ENCODE measurements at regions not wholly inside any gene's neighbourhood (a gene's known extent, or its start where the extent isn't known, plus 50 kb on each side); places are given as distances from the start of the nearest gene placed in this dataset.
"Not testable (repeated sequence)": the region's sequence is repeated elsewhere in the genome, so short reads cannot be mapped to it uniquely, and the experiment has no call there.

DNA sequence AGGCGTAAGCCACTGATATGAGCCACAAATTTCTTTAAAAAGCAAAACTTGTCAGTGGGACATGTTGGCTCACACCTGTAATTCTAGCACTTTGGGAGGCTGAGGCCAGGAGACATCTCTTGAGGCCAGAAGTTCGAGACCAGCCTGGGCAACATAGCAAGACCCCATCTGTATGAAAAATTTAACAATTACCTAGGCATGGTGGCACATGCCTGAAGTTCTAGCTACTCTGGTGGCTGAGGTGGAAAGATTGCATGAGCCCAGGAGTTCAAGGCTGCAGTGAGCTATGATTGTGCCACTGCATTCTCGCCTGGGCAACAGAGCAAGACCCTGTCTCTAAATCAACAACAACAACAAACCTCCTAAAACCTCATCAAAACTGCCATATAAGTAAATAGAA, 147.6 kb upstream of the BARHL2 start:
- Histone ChIP-seq H3K27me3 (ENCODE audit: insufficient read depth, low read length, poor library complexity, severe bottlenecking) (no peaks in the 10 kb centered on the region), H3K36me3 (ENCODE audit: insufficient read depth, low read length) (no peaks in the 10 kb centered on the region), H3K4me1 (ENCODE audit: insufficient read depth, low read length) (no peaks in the 10 kb centered on the region), H3K27ac (ENCODE audit: low read depth, low read length) (no peak overlapping the region), H3K4me3 (ENCODE audit: low read length) (no peak overlapping the region), H3K9me3 (ENCODE audit: low read length) (no peaks in the 10 kb centered on the region)
- H3K36me3 Mint-ChIP-seq = peaks cover 0 to 2% (median 0%) of the 10 kb centered on the region in 3 donors
- no peak for DNase-seq
- no peaks in the 10 kb centered on the region for H3K4me1 Mint-ChIP-seq
- no peak overlapping the region for H3K27ac Mint-ChIP-seq
- H3K9me3 Mint-ChIP-seq = no peaks in the 10 kb centered on the region
- no peak overlapping the region for H3K4me3 Mint-ChIP-seq
- H3K27me3 Mint-ChIP-seq = peaks cover 3 to 26% of the 10 kb centered on the region in 2 donors
- CTCF ChIA-PET = interaction anchor here (1.6 kb wide), 1 partner anchor 13 kb away, joined by 6 read pairs; no protein-coding TSS in a partner anchor
- POLR2A ChIA-PET = no interaction called here

DNA sequence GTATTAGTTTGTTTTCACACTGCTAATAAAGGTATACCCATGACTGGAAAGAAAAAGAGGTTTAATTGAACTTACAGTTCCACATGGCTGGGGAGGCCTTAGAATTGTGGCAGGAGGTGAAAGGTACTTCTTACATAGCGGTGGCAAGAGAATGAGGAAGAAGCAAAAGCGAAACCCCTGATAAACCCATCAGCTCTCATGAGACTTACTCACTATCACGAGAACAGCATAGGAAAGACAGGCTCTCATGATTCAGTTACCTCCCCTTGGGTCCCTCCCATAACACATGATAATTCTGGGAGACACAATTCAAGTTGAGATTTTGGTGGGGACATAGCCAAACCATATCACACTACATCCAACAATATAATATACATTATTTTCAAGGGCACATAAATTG, 145.7 kb upstream of the BARHL2 start:
- Histone ChIP-seq H3K4me3 (ENCODE audit: low read length) (no peak overlapping the region), H3K27me3 (ENCODE audit: insufficient read depth, low read length, poor library complexity, severe bottlenecking) (no peaks in the 10 kb centered on the region), H3K9me3 (ENCODE audit: low read length) (no peaks in the 10 kb centered on the region), H3K36me3 (ENCODE audit: insufficient read depth, low read length) (no peaks in the 10 kb centered on the region), H3K4me1 (ENCODE audit: insufficient read depth, low read length) (no peaks in the 10 kb centered on the region), H3K27ac (ENCODE audit: low read depth, low read length) (no peak overlapping the region)
- no peak for DNase-seq
- Mint-ChIP-seq H3K9me3 (no peaks in the 10 kb centered on the region), H3K27me3 (peaks cover 4 to 28% of the 10 kb centered on the region in 2 donors), H3K4me1 (no peaks in the 10 kb centered on the region), H3K4me3 (no peak overlapping the region), H3K36me3 (peaks cover 0 to 2% (median 0%) of the 10 kb centered on the region in 3 donors), H3K27ac (no peak overlapping the region)
- ChIA-PET POLR2A (no interaction called here), CTCF (no interaction called here)

DNA sequence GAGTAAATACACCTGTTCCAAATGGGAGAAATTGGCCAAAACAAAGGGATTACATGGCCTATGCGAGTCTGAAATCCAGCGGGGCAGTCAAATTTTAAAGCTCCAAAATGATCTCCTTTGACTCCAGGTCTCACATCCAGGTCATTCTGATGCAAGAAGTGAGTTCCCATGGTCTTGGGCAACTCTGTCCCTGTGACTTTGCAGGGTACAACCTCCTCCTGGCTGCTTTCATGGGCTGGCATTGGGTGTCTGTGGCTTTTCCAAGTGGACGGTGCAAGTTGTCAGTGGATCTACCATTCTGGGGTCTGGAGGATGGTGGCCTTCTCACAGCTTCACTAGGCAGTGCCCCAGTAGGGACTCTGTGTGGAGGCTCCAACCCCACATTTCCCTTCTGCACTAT, 144.3 kb upstream of the BARHL2 start:
- CTCF ChIA-PET, POLR2A ChIA-PET, H3K27ac Mint-ChIP-seq: not testable (repeated sequence)

DNA sequence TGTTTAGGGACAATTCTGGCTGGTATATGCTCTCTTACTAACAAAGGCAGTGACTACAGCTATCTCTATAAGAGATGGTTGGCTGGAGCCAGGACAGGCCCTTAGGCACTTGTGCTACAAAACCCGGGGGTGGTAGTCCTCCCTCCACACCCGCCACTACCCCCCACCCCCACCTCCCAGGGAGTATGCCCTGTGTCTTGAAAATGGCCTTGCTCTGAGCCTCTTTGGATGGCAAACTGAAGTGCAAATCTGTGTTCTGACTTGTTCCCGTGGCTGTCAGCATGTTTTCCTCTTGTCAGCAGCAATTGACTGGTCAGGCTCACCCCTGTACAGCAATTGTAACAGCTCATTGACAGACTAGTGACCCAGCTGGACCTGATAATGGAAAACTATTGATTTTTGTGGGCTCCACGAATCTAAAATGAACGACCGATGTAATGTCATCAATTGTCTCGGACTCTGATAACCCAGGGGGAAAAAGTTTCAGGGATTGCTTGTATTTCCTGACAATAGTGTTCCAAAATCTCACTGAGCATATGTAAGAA, 139.4 kb upstream of the BARHL2 start:
- POLR2A ChIA-PET = no interaction called here

More for the DNA sequence above, 144.3 kb upstream of the BARHL2 start:
- H3K4me3 Mint-ChIP-seq; H3K9me3 ChIP-seq (ENCODE audit: low read length); H3K4me1 ChIP-seq (ENCODE audit: insufficient read depth, low read length); H3K36me3 Mint-ChIP-seq; H3K27me3 ChIP-seq (ENCODE audit: insufficient read depth, low read length, poor library complexity, severe bottlenecking); H3K27ac ChIP-seq (ENCODE audit: low read depth, low read length); H3K4me1 Mint-ChIP-seq; DNase-seq; H3K9me3 Mint-ChIP-seq; H3K4me3 ChIP-seq (ENCODE audit: low read length); H3K36me3 ChIP-seq (ENCODE audit: insufficient read depth, low read length): not testable (repeated sequence)
- peaks cover 5 to 28% of the 10 kb centered on the region in 2 donors for H3K27me3 Mint-ChIP-seq

DNA sequence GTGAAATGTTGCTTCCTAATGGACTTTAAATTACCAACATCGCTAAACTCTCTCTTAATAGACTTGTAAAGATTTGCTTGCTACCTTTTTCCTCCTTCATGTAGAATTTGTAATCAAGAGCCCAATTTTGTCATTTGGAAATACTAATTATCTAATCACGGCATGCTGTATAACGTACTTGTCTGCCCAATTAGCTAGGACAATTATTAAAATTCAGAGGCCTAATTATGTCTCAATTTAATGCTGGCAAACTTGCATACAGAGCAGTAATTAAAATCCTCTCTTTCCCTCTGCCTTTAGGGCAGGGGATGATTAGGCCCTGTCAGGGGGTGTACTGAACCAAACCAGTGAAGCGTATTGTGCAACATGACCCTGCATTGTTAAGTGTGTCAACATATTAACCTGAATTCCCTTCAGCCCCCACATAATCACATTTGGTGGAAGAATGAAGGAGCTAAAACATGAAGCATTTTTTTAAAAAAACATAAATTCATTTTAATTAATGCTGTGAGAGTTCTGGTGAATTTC, 137.4 kb upstream of the BARHL2 start:
- no peak overlapping the region for H3K4me3 Mint-ChIP-seq
- Histone ChIP-seq H3K4me3 (ENCODE audit: low read length) (no peak overlapping the region), H3K9me3 (ENCODE audit: low read length) (no peaks in the 10 kb centered on the region), H3K27me3 (ENCODE audit: insufficient read depth, low read length, poor library complexity, severe bottlenecking) (peaks cover 23% of the 10 kb centered on the region), H3K27ac (ENCODE audit: low read depth, low read length) (no peak overlapping the region), H3K4me1 (ENCODE audit: insufficient read depth, low read length) (peaks cover 12% of the 10 kb centered on the region), H3K36me3 (ENCODE audit: insufficient read depth, low read length) (no peaks in the 10 kb centered on the region)
- peaks cover 30 to 49% of the 10 kb centered on the region in 2 donors for H3K27me3 Mint-ChIP-seq
- H3K9me3 Mint-ChIP-seq = no peaks in the 10 kb centered on the region
- H3K4me1 Mint-ChIP-seq = peaks cover 8 to 17% (median 11%) of the 10 kb centered on the region in 3 donors
- H3K36me3 Mint-ChIP-seq = no peaks in the 10 kb centered on the region
- POLR2A ChIA-PET = no interaction called here
- no peak for DNase-seq
- no peak overlapping the region for H3K27ac Mint-ChIP-seq
- CTCF ChIA-PET = interaction anchor here (0.9 kb wide), 1 partner anchor 11 kb away, joined by 3 read pairs; no protein-coding TSS in a partner anchor

More for the DNA sequence above, 139.4 kb upstream of the BARHL2 start:
- Mint-ChIP-seq H3K27ac (no peak overlapping the region), H3K4me3 (no peak overlapping the region), H3K4me1 (peaks cover 7 to 8% (median 8%) of the 10 kb centered on the region in 3 donors), H3K36me3 (no peaks in the 10 kb centered on the region), H3K27me3 (peaks cover 22 to 50% of the 10 kb centered on the region in 2 donors), H3K9me3 (no peaks in the 10 kb centered on the region)
- Histone ChIP-seq H3K27ac (ENCODE audit: low read depth, low read length) (no peak overlapping the region), H3K9me3 (ENCODE audit: low read length) (no peaks in the 10 kb centered on the region), H3K4me1 (ENCODE audit: insufficient read depth, low read length) (peaks cover 8% of the 10 kb centered on the region), H3K36me3 (ENCODE audit: insufficient read depth, low read length) (no peaks in the 10 kb centered on the region), H3K27me3 (ENCODE audit: insufficient read depth, low read length, poor library complexity, severe bottlenecking) (peaks cover 9% of the 10 kb centered on the region), H3K4me3 (ENCODE audit: low read length) (no peak overlapping the region)
- CTCF ChIA-PET = interaction anchor here (1.6 kb wide), 1 partner anchor 309 kb away, joined by 4 read pairs; no protein-coding TSS in a partner anchor
- DNase-seq = no peak

DNA sequence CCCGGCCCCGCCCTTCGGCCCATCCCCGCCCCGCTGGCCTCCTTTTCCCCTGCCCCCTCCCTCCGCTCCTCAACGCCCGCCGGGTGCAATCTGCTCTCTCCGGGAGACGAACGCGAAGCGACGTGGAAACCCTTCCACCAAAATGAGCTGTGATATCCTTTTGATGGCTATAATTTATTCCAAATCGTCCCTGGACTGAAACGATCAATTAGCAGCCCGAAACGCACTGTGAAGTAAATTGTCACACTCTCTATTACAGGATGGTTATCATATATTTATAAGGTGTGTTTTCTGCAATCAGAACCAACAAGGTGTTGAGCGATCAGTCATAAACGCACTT, 134.6 kb upstream of the BARHL2 start:
- H3K36me3 ChIP-seq (ENCODE audit: insufficient read depth, low read length) = no peaks in the 10 kb centered on the region
- POLR2A ChIA-PET = no interaction called here
- Mint-ChIP-seq H3K4me3 (peak overlapping the region; percentile 79 to 88 (median 84)), H3K27ac (no peak overlapping the region), H3K9me3 (no peaks in the 10 kb centered on the region), H3K4me1 (peaks cover 8 to 17% (median 11%) of the 10 kb centered on the region in 3 donors), H3K27me3 (peaks cover 28 to 63% of the 10 kb centered on the region in 2 donors), H3K36me3 (no peaks in the 10 kb centered on the region)
- CTCF ChIA-PET = interaction anchor here (0.6 to 2.1 kb wide), 3 partner anchors 13 to 32 kb away, joined by 3 to 6 read pairs (median 3); no protein-coding TSS in a partner anchor
- peaks cover 23% of the 10 kb centered on the region for H3K27me3 ChIP-seq (ENCODE audit: insufficient read depth, low read length, poor library complexity, severe bottlenecking)
- no peaks in the 10 kb centered on the region for H3K9me3 ChIP-seq (ENCODE audit: low read length)
- no peak overlapping the region for H3K27ac ChIP-seq (ENCODE audit: low read depth, low read length)
- H3K4me3 ChIP-seq (ENCODE audit: low read length) = peak overlapping the region; percentile 42
- DNase-seq = no peak
- peaks cover 12% of the 10 kb centered on the region for H3K4me1 ChIP-seq (ENCODE audit: insufficient read depth, low read length)

DNA sequence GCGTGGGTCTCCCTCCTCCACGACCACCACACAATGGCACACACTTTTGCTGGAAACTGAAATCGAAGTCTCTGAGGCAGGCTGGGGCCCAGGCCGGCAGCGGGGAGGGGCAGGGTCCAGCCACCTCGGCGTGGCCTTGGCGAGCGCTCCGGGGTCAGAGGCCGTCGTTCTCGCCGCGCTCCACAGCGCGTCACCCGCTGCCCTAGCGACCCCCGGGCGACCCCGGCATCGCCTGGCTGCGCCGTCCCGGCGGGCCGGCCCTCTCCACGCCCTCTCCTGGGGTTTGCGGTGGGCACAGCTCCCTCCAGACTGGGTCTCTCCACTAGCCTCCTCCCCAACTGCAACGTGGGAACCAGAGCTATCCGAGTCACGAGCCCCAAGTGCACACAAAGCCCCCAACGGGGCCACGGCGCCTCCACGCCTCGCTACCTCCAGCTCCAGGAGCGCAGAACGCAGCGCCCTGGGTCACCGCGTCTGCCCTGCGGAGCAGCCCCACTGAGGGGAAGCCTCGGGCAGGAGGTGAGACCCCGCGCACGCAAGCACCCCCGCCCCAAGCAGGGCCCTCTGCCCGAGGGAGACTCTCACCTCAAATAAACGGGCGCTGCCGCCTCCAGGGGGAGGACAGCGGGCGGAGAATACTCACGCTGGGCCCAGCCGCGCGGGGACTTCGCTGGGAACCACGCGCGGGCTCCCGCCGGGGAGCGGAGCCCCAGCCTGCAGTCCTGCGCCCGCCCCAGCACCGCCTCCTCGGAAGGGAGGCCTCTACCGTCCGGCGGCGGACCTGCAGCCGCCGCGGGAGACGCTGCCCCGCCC, 134.0 kb upstream of the BARHL2 start:
- Histone ChIP-seq H3K27ac (ENCODE audit: low read depth, low read length) (peak overlapping the region; percentile 59), H3K4me1 (ENCODE audit: insufficient read depth, low read length) (peaks cover 12% of the 10 kb centered on the region), H3K36me3 (ENCODE audit: insufficient read depth, low read length) (no peaks in the 10 kb centered on the region), H3K27me3 (ENCODE audit: insufficient read depth, low read length, poor library complexity, severe bottlenecking) (peaks cover 23% of the 10 kb centered on the region), H3K9me3 (ENCODE audit: low read length) (no peaks in the 10 kb centered on the region), H3K4me3 (ENCODE audit: low read length) (peak overlapping the region; percentile 65)
- Mint-ChIP-seq H3K27me3 (peaks cover 28 to 66% of the 10 kb centered on the region in 2 donors), H3K4me3 (peak overlapping the region; percentile 77 to 92 (median 84)), H3K27ac (peak overlapping the region in 1 of 8 donors; percentile 59), H3K4me1 (peaks cover 8 to 17% (median 11%) of the 10 kb centered on the region in 3 donors), H3K36me3 (no peaks in the 10 kb centered on the region), H3K9me3 (no peaks in the 10 kb centered on the region)
- peak; percentile 59 to 80 (median 65) for DNase-seq
- CTCF ChIA-PET = interaction anchor here (2.1 kb wide), 1 partner anchor 13 kb away, joined by 6 read pairs; no protein-coding TSS in a partner anchor
- POLR2A ChIA-PET = no interaction called here

Data from CD8-positive, alpha-beta memory T cell (primary cell).